ENCODE measurements at regions not wholly inside any gene's neighbourhood (a gene's known extent, or its start where the extent isn't known, plus 50 kb on each side); places are given as distances from the start of the nearest gene placed in this dataset.

- TF ChIP-seq TAF1 (IDR thresholded peaks at IDR 0.05; ENCODE audit: borderline replicate concordance, insufficient read depth, low read length) (no peak), POLR2AphosphoS5 (IDR thresholded peaks at IDR 0.05; ENCODE audit: low read depth, low read length) (no peak), SIN3A (IDR thresholded peaks at IDR 0.05; ENCODE audit: borderline replicate concordance, insufficient read depth, low read length) (no peak), FOXP2 (optimal IDR thresholded peaks at IDR 0.05; ENCODE audit: borderline replicate concordance, extremely low read depth, extremely low read length, insufficient read depth) (no peak)
- TF ChIP-seq, protein P1, sequence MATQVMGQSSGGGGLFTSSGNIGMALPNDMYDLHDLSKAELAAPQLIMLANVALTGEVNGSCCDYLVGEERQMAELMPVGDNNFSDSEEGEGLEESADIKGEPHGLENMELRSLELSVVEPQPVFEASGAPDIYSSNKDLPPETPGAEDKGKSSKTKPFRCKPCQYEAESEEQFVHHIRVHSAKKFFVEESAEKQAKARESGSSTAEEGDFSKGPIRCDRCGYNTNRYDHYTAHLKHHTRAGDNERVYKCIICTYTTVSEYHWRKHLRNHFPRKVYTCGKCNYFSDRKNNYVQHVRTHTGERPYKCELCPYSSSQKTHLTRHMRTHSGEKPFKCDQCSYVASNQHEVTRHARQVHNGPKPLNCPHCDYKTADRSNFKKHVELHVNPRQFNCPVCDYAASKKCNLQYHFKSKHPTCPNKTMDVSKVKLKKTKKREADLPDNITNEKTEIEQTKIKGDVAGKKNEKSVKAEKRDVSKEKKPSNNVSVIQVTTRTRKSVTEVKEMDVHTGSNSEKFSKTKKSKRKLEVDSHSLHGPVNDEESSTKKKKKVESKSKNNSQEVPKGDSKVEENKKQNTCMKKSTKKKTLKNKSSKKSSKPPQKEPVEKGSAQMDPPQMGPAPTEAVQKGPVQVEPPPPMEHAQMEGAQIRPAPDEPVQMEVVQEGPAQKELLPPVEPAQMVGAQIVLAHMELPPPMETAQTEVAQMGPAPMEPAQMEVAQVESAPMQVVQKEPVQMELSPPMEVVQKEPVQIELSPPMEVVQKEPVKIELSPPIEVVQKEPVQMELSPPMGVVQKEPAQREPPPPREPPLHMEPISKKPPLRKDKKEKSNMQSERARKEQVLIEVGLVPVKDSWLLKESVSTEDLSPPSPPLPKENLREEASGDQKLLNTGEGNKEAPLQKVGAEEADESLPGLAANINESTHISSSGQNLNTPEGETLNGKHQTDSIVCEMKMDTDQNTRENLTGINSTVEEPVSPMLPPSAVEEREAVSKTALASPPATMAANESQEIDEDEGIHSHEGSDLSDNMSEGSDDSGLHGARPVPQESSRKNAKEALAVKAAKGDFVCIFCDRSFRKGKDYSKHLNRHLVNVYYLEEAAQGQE (IDR thresholded peaks at IDR 0.05; ENCODE audit: insufficient read depth in 1 of 2, low read depth in 2 of 2, low read length in 2 of 2), result no peak
Measured at GRCh38 chr10:33832124-33832787, 497.8 kb upstream of the NRP1 start.

Measured in PFSK-1 (cell line).